GM18873 (cell line): ENCODE measurements at regions not wholly inside any gene's neighbourhood (a gene's known extent, or its start where the extent isn't known, plus 50 kb on each side); places are given as distances from the start of the nearest gene placed in this dataset.

Experiments used
- ATAC-seq: cut with Tn5 transposase; IDR thresholded peaks from one replicate; pipeline ENCODE4 v1.9.1; 2021; ENCODE audit warnings: mild to moderate bottlenecking, moderate library complexity, moderate number of reproducible peaks; ENCODE audit not compliant: unreplicated experiment, low FRiP score

DNA sequence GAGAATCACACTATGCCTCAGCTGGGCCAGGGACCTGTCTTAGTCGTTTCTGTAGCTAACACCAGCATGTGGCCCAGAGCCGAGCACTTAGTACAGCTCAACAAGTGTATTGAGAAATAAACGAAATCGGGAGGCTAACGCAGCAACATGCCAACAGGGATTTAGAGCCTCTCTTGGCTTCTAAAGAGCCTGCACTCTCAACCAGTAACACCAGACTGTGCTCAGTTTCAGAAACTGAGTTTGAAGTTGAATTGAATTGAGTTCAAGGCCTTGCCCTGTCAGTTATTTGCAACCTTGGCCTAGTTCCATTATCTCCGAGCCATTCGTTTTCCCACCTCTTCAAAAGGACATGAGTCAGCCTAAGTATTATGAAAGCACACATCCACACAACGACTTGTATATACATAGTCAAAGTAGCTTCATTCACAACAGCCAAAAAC, 71.3 kb upstream of the LDB2 start:
- no peak for ATAC-seq

DNA sequence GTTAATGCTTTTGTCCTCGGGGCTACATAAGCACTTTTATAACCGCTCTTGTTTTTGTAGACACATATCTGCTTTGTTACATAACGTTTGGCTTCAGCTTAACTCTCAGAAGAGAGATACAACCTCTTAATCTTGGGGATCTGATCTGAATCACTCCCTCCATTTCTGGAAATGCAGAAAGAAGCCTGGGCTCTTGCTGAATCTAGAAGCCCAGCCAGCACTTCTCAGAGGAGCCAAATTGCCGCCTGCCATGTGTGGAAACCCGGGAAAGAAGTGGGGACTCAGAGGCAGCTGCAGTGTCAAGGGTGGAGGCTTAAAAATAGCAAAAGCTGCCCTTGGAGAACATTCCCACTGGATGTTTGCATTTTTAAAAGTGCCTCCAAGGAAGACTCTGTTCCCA, 69.3 kb upstream of the LDB2 start:
- no peak for ATAC-seq

DNA sequence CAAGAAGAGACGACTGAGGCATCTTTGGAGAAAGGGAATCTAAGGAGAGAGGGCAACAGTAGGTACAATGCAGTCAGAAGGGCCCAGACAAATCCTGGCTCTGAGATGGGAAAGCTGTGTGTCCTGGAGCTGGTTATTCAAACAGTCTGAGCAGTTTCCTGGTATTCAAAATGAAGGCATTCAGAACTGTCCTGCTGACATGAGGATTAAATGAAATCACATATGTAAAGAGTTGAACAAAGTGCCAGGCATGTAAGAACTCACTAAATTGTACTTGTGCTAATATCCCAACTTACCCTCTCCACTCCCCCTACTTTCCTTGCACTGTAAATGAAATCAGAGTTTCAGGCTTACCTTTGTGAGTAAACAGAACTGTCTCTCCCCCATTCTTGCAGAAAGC, 60.9 kb upstream of the LDB2 start:
- ATAC-seq = no peak

DNA sequence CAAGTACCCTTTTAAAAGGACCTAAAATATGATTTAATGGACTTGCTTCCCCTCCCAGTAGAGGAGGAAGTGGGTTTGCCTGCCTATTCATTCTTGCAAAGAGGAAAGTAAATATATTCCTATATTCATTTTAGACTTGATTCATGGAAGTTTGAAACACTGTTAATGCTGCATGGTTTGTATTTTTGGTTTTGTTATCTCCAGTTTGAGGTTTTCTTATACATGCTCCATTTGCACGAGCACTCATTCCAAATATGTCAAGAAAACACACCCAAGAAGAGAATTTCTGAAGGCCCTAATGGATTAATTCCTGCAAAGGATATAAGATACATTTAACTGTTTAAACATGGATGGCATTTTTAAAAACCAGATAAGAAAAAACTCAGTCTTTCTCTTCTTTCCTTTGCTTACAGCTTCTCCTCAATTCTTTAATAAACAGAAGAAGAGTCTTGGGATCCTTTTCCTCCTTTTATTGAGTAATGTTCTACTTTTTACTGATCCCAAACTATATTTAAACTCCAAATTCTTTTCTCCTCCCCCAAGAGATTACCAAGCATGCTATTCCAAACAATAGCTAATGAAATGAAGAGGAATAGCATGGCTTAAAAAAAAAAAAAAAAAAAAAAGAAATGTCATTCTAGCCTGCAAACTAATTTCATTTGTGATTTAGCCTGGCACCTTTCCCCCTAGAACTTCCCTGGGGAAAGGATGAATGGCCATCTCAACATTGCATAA, 54.6 kb upstream of the LDB2 start:
- no peak for ATAC-seq

DNA sequence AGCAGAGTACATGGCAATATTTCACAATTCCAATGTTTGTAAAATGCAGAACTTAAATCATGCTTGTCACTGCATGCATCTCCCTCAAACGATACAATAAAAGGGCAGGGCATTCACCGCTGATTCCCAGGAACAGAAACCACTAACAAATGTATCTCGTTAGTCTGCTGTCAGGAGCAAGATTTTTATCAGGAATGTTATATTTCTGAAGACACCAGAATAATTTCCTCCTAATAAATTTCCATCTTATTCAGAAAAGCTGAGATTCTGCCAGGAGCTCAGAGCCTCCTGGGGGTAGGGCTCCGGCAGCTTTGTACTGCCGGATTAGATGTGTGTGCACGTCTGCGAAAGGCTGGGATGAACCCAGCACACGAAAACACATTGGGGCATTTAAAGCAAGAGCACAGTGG, 54.0 kb upstream of the LDB2 start:
- ATAC-seq = no peak
